Activated T-helper 2 cell treated with anti-CD3 and anti-CD28 coated beads, Interferon-gamma antibody, Interleukin-2, Interleukin-4, amounts not matched to agents 10 μg/mL and 5 μg/mL and 100 μg/mL, durations not matched to agents 14 hours and 24 hours and 36 hours (primary cell): ENCODE measurements at regions not wholly inside any gene's neighbourhood (a gene's known extent, or its start where the extent isn't known, plus 50 kb on each side); places are given as distances from the start of the nearest gene placed in this dataset.

ENCODE experiments used
- DNase-seq: peaks from one replicate; pipeline ENCODE4 v3.0.0; 2021; ENCODE audit warnings: low spot score
- H3K27ac Mint-ChIP-seq: one replicate; pipeline ENCODE4 v1.8.0; 2021; ENCODE audit warnings: mixed read lengths
- H3K27me3 Mint-ChIP-seq: one replicate; pipeline ENCODE4 v1.8.0; 2021; ENCODE audit warnings: low read depth, mixed read lengths
- H3K36me3 Mint-ChIP-seq: one replicate; pipeline ENCODE4 v1.8.0; 2021; ENCODE audit warnings: low read depth, mixed read lengths
- H3K4me1 Mint-ChIP-seq: one replicate; pipeline ENCODE4 v1.8.0; 2021; ENCODE audit warnings: low read depth, mixed read lengths
- H3K4me3 Mint-ChIP-seq: one replicate; pipeline ENCODE4 v1.8.0; 2021; ENCODE audit warnings: low read depth, mild to moderate bottlenecking, moderate library complexity, mixed read lengths
- H3K9me3 Mint-ChIP-seq: one replicate; pipeline ENCODE4 v1.8.0; 2021; ENCODE audit warnings: mixed read lengths
- intact Hi-C: fragments of 100-400 bp; cut with micrococcal nuclease; formaldehyde crosslinking; loops from one replicate; pipeline ENCODE4 v1.15.1; 2023

- Mint-ChIP-seq H3K27ac (no peak overlapping the region), H3K36me3 (no peaks in the 10 kb centered on the region), H3K9me3 (no peaks in the 10 kb centered on the region), H3K4me1 (no peaks in the 10 kb centered on the region), H3K4me3 (no peak overlapping the region), H3K27me3 (no peaks in the 10 kb centered on the region)
- no peak for DNase-seq
- intact Hi-C loops = no loop called here
These were observed 98.3 kb upstream of the BOD1 start for GRCh38 chr5:173714551-173715428.

- Mint-ChIP-seq H3K4me1 (no peaks in the 10 kb centered on the region), H3K27me3 (no peaks in the 10 kb centered on the region), H3K27ac (no peak overlapping the region), H3K4me3 (no peak overlapping the region), H3K9me3 (no peaks in the 10 kb centered on the region), H3K36me3 (no peaks in the 10 kb centered on the region)
- no peak for DNase-seq
- intact Hi-C loops = no loop called here
These were observed 99.2 kb upstream of the BOD1 start for GRCh38 chr5:173715607-173716006.

- intact Hi-C loops = no loop called here
- Mint-ChIP-seq H3K4me1 (no peaks in the 10 kb centered on the region), H3K27ac (no peak overlapping the region), H3K4me3 (no peak overlapping the region), H3K9me3 (no peaks in the 10 kb centered on the region), H3K36me3 (no peaks in the 10 kb centered on the region), H3K27me3 (no peaks in the 10 kb centered on the region)
- no peak for DNase-seq
These were observed 99.7 kb upstream of the BOD1 start for GRCh38 chr5:173716058-173716682.

- intact Hi-C loops = no loop called here
- no peaks in the 10 kb centered on the region for H3K4me1 Mint-ChIP-seq
- no peaks in the 10 kb centered on the region for H3K36me3 Mint-ChIP-seq
- H3K4me3 Mint-ChIP-seq = no peak overlapping the region
- no peaks in the 10 kb centered on the region for H3K9me3 Mint-ChIP-seq
- H3K27ac Mint-ChIP-seq = no peak overlapping the region
- no peak for DNase-seq
- H3K27me3 Mint-ChIP-seq = no peaks in the 10 kb centered on the region
These were observed 101.5 kb upstream of the BOD1 start for GRCh38 chr5:173717959-173718358.

GRCh38 chr5:173718469-173718868 is 102.0 kb upstream of the BOD1 start:
- no peaks in the 10 kb centered on the region for H3K27me3 Mint-ChIP-seq
- H3K36me3 Mint-ChIP-seq = no peaks in the 10 kb centered on the region
- H3K4me1 Mint-ChIP-seq = no peaks in the 10 kb centered on the region

GRCh38 chr5:173719731-173720082 is 103.3 kb upstream of the BOD1 start:
- no peak for DNase-seq
- no peaks in the 10 kb centered on the region for H3K36me3 Mint-ChIP-seq
- no peak overlapping the region for H3K4me3 Mint-ChIP-seq
- intact Hi-C loops = no loop called here
- H3K27me3 Mint-ChIP-seq = no peaks in the 10 kb centered on the region
- H3K9me3 Mint-ChIP-seq = no peaks in the 10 kb centered on the region
- H3K27ac Mint-ChIP-seq = no peak overlapping the region
- no peaks in the 10 kb centered on the region for H3K4me1 Mint-ChIP-seq

More at GRCh38 chr5:173718469-173718868, 102.0 kb upstream of the BOD1 start:
- no peak overlapping the region for H3K4me3 Mint-ChIP-seq
- intact Hi-C loops = no loop called here
- no peak overlapping the region for H3K27ac Mint-ChIP-seq
- DNase-seq = no peak
- H3K9me3 Mint-ChIP-seq = no peaks in the 10 kb centered on the region

GRCh38 chr5:173720286-173720952 is 104.0 kb upstream of the BOD1 start:
- Mint-ChIP-seq H3K4me3 (no peak overlapping the region), H3K36me3 (no peaks in the 10 kb centered on the region), H3K4me1 (no peaks in the 10 kb centered on the region), H3K27me3 (no peaks in the 10 kb centered on the region), H3K9me3 (no peaks in the 10 kb centered on the region), H3K27ac (no peak overlapping the region)
- intact Hi-C loops = no loop called here
- no peak for DNase-seq

- intact Hi-C loops = no loop called here
- DNase-seq = no peak
- Mint-ChIP-seq H3K4me1 (no peaks in the 10 kb centered on the region), H3K27me3 (no peaks in the 10 kb centered on the region), H3K36me3 (no peaks in the 10 kb centered on the region), H3K27ac (no peak overlapping the region), H3K4me3 (no peak overlapping the region), H3K9me3 (no peaks in the 10 kb centered on the region)
These were observed 104.6 kb upstream of the BOD1 start for GRCh38 chr5:173720953-173721600.

GRCh38 chr5:173721601-173722232 is 105.3 kb upstream of the BOD1 start:
- DNase-seq = no peak
- intact Hi-C loops = no loop called here
- H3K27me3 Mint-ChIP-seq = no peaks in the 10 kb centered on the region
- no peak overlapping the region for H3K4me3 Mint-ChIP-seq
- H3K4me1 Mint-ChIP-seq = no peaks in the 10 kb centered on the region
- H3K27ac Mint-ChIP-seq = no peak overlapping the region
- no peaks in the 10 kb centered on the region for H3K36me3 Mint-ChIP-seq
- no peaks in the 10 kb centered on the region for H3K9me3 Mint-ChIP-seq

GRCh38 chr5:173726846-173727557 is 110.6 kb upstream of the BOD1 start:
- no peak overlapping the region for H3K4me3 Mint-ChIP-seq
- H3K9me3 Mint-ChIP-seq = no peaks in the 10 kb centered on the region

GRCh38 chr5:173727839-173728778 is 111.7 kb upstream of the BOD1 start:
- intact Hi-C loops = no loop called here
- no peaks in the 10 kb centered on the region for H3K9me3 Mint-ChIP-seq

More at GRCh38 chr5:173726846-173727557, 110.6 kb upstream of the BOD1 start:
- H3K27ac Mint-ChIP-seq = no peak overlapping the region
- H3K27me3 Mint-ChIP-seq = no peaks in the 10 kb centered on the region
- no peak for DNase-seq
- intact Hi-C loops = no loop called here
- H3K4me1 Mint-ChIP-seq = no peaks in the 10 kb centered on the region
- no peaks in the 10 kb centered on the region for H3K36me3 Mint-ChIP-seq

More at GRCh38 chr5:173727839-173728778, 111.7 kb upstream of the BOD1 start:
- no peak overlapping the region for H3K4me3 Mint-ChIP-seq
- no peaks in the 10 kb centered on the region for H3K4me1 Mint-ChIP-seq
- no peak for DNase-seq
- H3K27ac Mint-ChIP-seq = no peak overlapping the region
- H3K27me3 Mint-ChIP-seq = no peaks in the 10 kb centered on the region
- no peaks in the 10 kb centered on the region for H3K36me3 Mint-ChIP-seq
